Breast epithelium (tissue), 3 donors: ENCODE measurements at regions not wholly inside any gene's neighbourhood (a gene's known extent, or its start where the extent isn't known, plus 50 kb on each side); places are given as distances from the start of the nearest gene placed in this dataset.

ENCODE experiments used
- CTCF ChIP-seq, 3 donors: fragments of 450-650 bp; IDR thresholded peaks; one replicate each; pipeline ENCODE4 v1.5.1; 2016 to 2017; ENCODE audit warnings: antibody characterized with exemption in 3 of 3, mild to moderate bottlenecking in 3 of 3, moderate library complexity in 3 of 3
- POLR2A ChIP-seq: fragments of 450-650 bp; IDR thresholded peaks from one replicate; pipeline ENCODE4 v1.6.1; 2016; ENCODE audit warnings: antibody characterized with exemption, mild to moderate bottlenecking, moderate library complexity

- no peak for TF ChIP-seq POLR2A
- no peak for TF ChIP-seq CTCF (IDR thresholded peaks at IDR 0.05)
Measured at GRCh38 chr12:127438512-127439244, 828.3 kb upstream of the TMEM132C start.
